Type B pancreatic cell (in vitro differentiated cells): ENCODE measurements at regions not wholly inside any gene's neighbourhood (a gene's known extent, or its start where the extent isn't known, plus 50 kb on each side); places are given as distances from the start of the nearest gene placed in this dataset.

Experiments
- DNase-seq: peaks from one replicate; pipeline ENCODE4 v3.0.0; 2021; ENCODE audit warnings: mixed read lengths; ENCODE audit not compliant: unreplicated experiment; ENCODE audit errors: extremely low spot score
- H3K27ac Mint-ChIP-seq: 2 replicates; pipeline ENCODE4 v1.8.0; 2021; ENCODE audit warnings: mild to moderate bottlenecking, mixed read lengths
- H3K27me3 Mint-ChIP-seq: 2 replicates; pipeline ENCODE4 v1.8.0; 2021; ENCODE audit warnings: mixed read lengths
- H3K36me3 Mint-ChIP-seq: 2 replicates; pipeline ENCODE4 v1.8.0; 2021; ENCODE audit warnings: mixed read lengths
- H3K4me1 Mint-ChIP-seq: one replicate; pipeline ENCODE4 v1.8.0; 2021; ENCODE audit warnings: mixed read lengths; ENCODE audit not compliant: unreplicated experiment
- H3K4me3 Mint-ChIP-seq: 2 replicates; pipeline ENCODE4 v1.8.0; 2021; ENCODE audit warnings: mild to moderate bottlenecking, mixed read lengths
- H3K9me3 Mint-ChIP-seq: 2 replicates; pipeline ENCODE4 v1.8.0; 2021; ENCODE audit warnings: mixed read lengths
- CTCF ChIP-seq: fragments of 200-600 bp; sonication (generic); conservative IDR thresholded peaks from 2 replicates; pipeline ENCODE4 v1.5.0; 2021; ENCODE audit warnings: antibody characterized with exemption, mild to moderate bottlenecking

- H3K9me3 Mint-ChIP-seq = no peaks in the 10 kb centered on the region
- no peak for DNase-seq
- TF ChIP-seq CTCF = no peak
- no peaks in the 10 kb centered on the region for H3K27me3 Mint-ChIP-seq
- H3K27ac Mint-ChIP-seq = no peak overlapping the region
- no peaks in the 10 kb centered on the region for H3K36me3 Mint-ChIP-seq
- H3K4me1 Mint-ChIP-seq = peaks cover 3% of the 10 kb centered on the region
- H3K4me3 Mint-ChIP-seq = no peak overlapping the region
Observed at GRCh38 chr6:164210323-164210722, 795.8 kb downstream of the QKI start.

DNA sequence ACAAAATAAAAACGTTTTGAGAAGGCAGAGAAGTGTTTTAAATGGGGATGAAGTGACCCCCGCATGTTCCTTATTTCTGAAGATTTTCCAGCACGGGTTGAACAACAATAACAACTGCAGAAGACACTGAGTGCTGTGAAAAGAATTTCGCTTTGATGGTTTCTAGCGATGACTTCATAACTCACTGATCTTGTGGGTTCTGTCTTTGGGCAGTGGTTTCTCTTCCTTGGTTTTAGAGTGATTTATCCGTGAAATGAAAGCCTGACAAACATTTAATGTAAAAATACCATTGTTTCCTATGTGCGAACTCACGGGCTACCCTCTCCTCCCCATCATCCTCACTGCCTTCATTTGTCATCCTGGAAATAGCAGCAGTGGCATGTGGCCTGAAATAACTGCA, 793.9 kb downstream of the QKI start:
- H3K4me3 Mint-ChIP-seq = no peak overlapping the region
- H3K36me3 Mint-ChIP-seq = no peaks in the 10 kb centered on the region
- no peak overlapping the region for H3K27ac Mint-ChIP-seq
- H3K27me3 Mint-ChIP-seq = no peaks in the 10 kb centered on the region
- DNase-seq = no peak
- H3K4me1 Mint-ChIP-seq = peaks cover 3% of the 10 kb centered on the region
- TF ChIP-seq CTCF = no peak
- H3K9me3 Mint-ChIP-seq = no peaks in the 10 kb centered on the region

GRCh38 chr6:164206807-164207423, 792.4 kb downstream of the QKI start:
- Mint-ChIP-seq H3K4me3 (no peak overlapping the region), H3K9me3 (no peaks in the 10 kb centered on the region), H3K27me3 (no peaks in the 10 kb centered on the region), H3K27ac (no peak overlapping the region), H3K36me3 (no peaks in the 10 kb centered on the region), H3K4me1 (peaks cover 3% of the 10 kb centered on the region)
- TF ChIP-seq CTCF = no peak
- no peak for DNase-seq

GRCh38 chr6:164200071-164200470, 785.6 kb downstream of the QKI start:
- Mint-ChIP-seq H3K27me3 (no peaks in the 10 kb centered on the region), H3K9me3 (no peaks in the 10 kb centered on the region), H3K4me3 (no peak overlapping the region), H3K36me3 (no peaks in the 10 kb centered on the region), H3K27ac (no peak overlapping the region), H3K4me1 (no peaks in the 10 kb centered on the region)
- DNase-seq = no peak
- TF ChIP-seq CTCF = no peak

GRCh38 chr6:164195942-164196281, 781.4 kb downstream of the QKI start:
- Mint-ChIP-seq H3K36me3 (no peaks in the 10 kb centered on the region), H3K4me1 (no peaks in the 10 kb centered on the region), H3K4me3 (no peak overlapping the region), H3K27me3 (no peaks in the 10 kb centered on the region), H3K9me3 (no peaks in the 10 kb centered on the region), H3K27ac (no peak overlapping the region)
- no peak for TF ChIP-seq CTCF
- DNase-seq = no peak
